DND-41 (cell line): ENCODE measurements at regions not wholly inside any gene's neighbourhood (a gene's known extent, or its start where the extent isn't known, plus 50 kb on each side); places are given as distances from the start of the nearest gene placed in this dataset.

Experiments used
- ATAC-seq: fragments of 200-7000 bp; cut with Tn5 transposase; 3 replicates; pipeline ENCODE4 v1.9.1; 2021; ENCODE audit warnings: low read depth; ENCODE audit not compliant: insufficient read depth
- DNase-seq: peaks from one replicate; pipeline ENCODE4 v3.0.0-alpha.2; 2020
- H2AFZ ChIP-seq: 2 replicates; pipeline ENCODE4 v1.6.0; 2012; ENCODE audit warnings: low read depth, low read length
- H3K27ac ChIP-seq: 2 replicates; pipeline ENCODE4 v1.5.1; 2012; ENCODE audit warnings: low read length, inconsistent platforms
- H3K27me3 ChIP-seq: fragments of 200-600 bp; sonication (generic); 2 replicates; pipeline ENCODE4 v1.6.0; 2012; ENCODE audit warnings: low read length, mild to moderate bottlenecking, inconsistent platforms; ENCODE audit not compliant: insufficient read depth, poor library complexity
- H3K36me3 ChIP-seq: 2 replicates; pipeline ENCODE4 v1.5.1; 2012; ENCODE audit warnings: low read length, inconsistent platforms; ENCODE audit not compliant: insufficient read depth
- H3K4me1 ChIP-seq: 2 replicates; pipeline ENCODE4 v1.5.1; 2012; ENCODE audit warnings: mild to moderate bottlenecking, low read length; ENCODE audit not compliant: insufficient read depth
- H3K4me2 ChIP-seq: 2 replicates; pipeline ENCODE4 v1.6.0; 2012; ENCODE audit warnings: mild to moderate bottlenecking, moderate library complexity, low read length, inconsistent platforms; ENCODE audit not compliant: insufficient read depth
- H3K4me3 ChIP-seq, 2 experiments: fragments of 200-600 bp in 1 of 2; shearing (Covaris generic) in 1 of 2; 2 replicates each; pipeline ENCODE4 v1.5.1; 2012 to 2016; ENCODE audit warnings: inconsistent platforms in 2 of 2, low read length in 2 of 2, mild to moderate bottlenecking in 2 of 2, low read depth in 1 of 2, moderate library complexity in 1 of 2
- H3K79me2 ChIP-seq: 2 replicates; pipeline ENCODE4 v1.6.0; 2012; ENCODE audit warnings: low read length, inconsistent platforms; ENCODE audit not compliant: insufficient read depth
- H3K9ac ChIP-seq: 2 replicates; pipeline ENCODE4 v1.6.0; 2012; ENCODE audit warnings: low read depth, mild to moderate bottlenecking, inconsistent platforms, low read length, moderate library complexity
- H3K9me3 ChIP-seq: 2 replicates; pipeline ENCODE4 v1.5.1; 2012; ENCODE audit warnings: low read length, moderate library complexity, mild to moderate bottlenecking, inconsistent platforms; ENCODE audit not compliant: insufficient read depth, severe bottlenecking
- H4K20me1 ChIP-seq: 2 replicates; pipeline ENCODE4 v1.6.0; 2012; ENCODE audit warnings: low read length; ENCODE audit not compliant: insufficient read depth
- CTCF ChIP-seq: IDR thresholded peaks from 2 replicates; pipeline ENCODE4 v1.5.1; 2012; ENCODE audit warnings: borderline replicate concordance, low read length, moderate library complexity, mild to moderate bottlenecking; ENCODE audit not compliant: poor library complexity, severe bottlenecking; ENCODE audit errors: extremely low read depth
- EZH2 ChIP-seq: IDR thresholded peaks from 3 replicates; pipeline ENCODE4 v1.6.1; 2012; ENCODE audit warnings: borderline replicate concordance, low read depth, mild to moderate bottlenecking, moderate library complexity, low read length, inconsistent platforms; ENCODE audit not compliant: severe bottlenecking

- no peak overlapping the region for H3K27ac ChIP-seq
- DNase-seq: no peak
- no peak for ATAC-seq
- H4K20me1 ChIP-seq: no peaks in the 10 kb centered on the region
- TF ChIP-seq CTCF (no peak), EZH2 (no peak)
- H3K4me1 ChIP-seq: no peaks in the 10 kb centered on the region
- H3K36me3 ChIP-seq: no peaks in the 10 kb centered on the region
- H2AFZ ChIP-seq: no peak overlapping the region
- H3K4me2 ChIP-seq: no peak overlapping the region
- H3K27me3 ChIP-seq: no peaks in the 10 kb centered on the region
- no peak overlapping the region for H3K9ac ChIP-seq
- no peak overlapping the region for H3K4me3 ChIP-seq
- no peaks in the 10 kb centered on the region for H3K79me2 ChIP-seq
- H3K9me3 ChIP-seq: no peaks in the 10 kb centered on the region
Measured at GRCh38 chrX:124462931-124463330, 116.6 kb downstream of the SH2D1A start.

- DNase-seq (no peak), ATAC-seq (no peak)
- no peaks in the 10 kb centered on the region for H3K27me3 ChIP-seq
- no peaks in the 10 kb centered on the region for H3K79me2 ChIP-seq
- no peaks in the 10 kb centered on the region for H3K4me1 ChIP-seq
- no peaks in the 10 kb centered on the region for H4K20me1 ChIP-seq
- no peak overlapping the region for H3K4me2 ChIP-seq
- no peak overlapping the region for H3K27ac ChIP-seq
- no peak overlapping the region for H2AFZ ChIP-seq
- H3K9ac ChIP-seq: no peak overlapping the region
- no peaks in the 10 kb centered on the region for H3K36me3 ChIP-seq
- TF ChIP-seq EZH2: no peak
- TF ChIP-seq CTCF: no peak
- H3K4me3 ChIP-seq: no peak overlapping the region
- H3K9me3 ChIP-seq: no peaks in the 10 kb centered on the region
Measured at GRCh38 chrX:124467202-124467601, 120.8 kb downstream of the SH2D1A start.

GRCh38 chrX:124475358-124475757 is 129.0 kb downstream of the SH2D1A start:
- Histone ChIP-seq H3K4me3 (no peak overlapping the region), H3K36me3 (no peaks in the 10 kb centered on the region), H4K20me1 (no peaks in the 10 kb centered on the region), H2AFZ (no peak overlapping the region), H3K79me2 (no peaks in the 10 kb centered on the region), H3K9me3 (no peaks in the 10 kb centered on the region), H3K9ac (no peak overlapping the region), H3K27me3 (no peaks in the 10 kb centered on the region), H3K4me1 (no peaks in the 10 kb centered on the region), H3K27ac (no peak overlapping the region), H3K4me2 (no peak overlapping the region)
- TF ChIP-seq EZH2 (no peak), CTCF (no peak)
- DNase-seq (no peak), ATAC-seq (no peak)

- Histone ChIP-seq H3K9ac (no peak overlapping the region), H2AFZ (no peak overlapping the region), H3K4me3 (no peak overlapping the region), H3K27ac (no peak overlapping the region), H3K4me1 (no peaks in the 10 kb centered on the region), H3K27me3 (no peaks in the 10 kb centered on the region), H3K9me3 (no peaks in the 10 kb centered on the region), H3K36me3 (no peaks in the 10 kb centered on the region), H3K4me2 (no peak overlapping the region), H3K79me2 (no peaks in the 10 kb centered on the region), H4K20me1 (no peaks in the 10 kb centered on the region)
- ATAC-seq (no peak), DNase-seq (no peak)
- TF ChIP-seq CTCF (no peak), EZH2 (no peak)
Measured at GRCh38 chrX:124476562-124476961, 130.2 kb downstream of the SH2D1A start.
